IMR-90 (cell line): ENCODE measurements at regions not wholly inside any gene's neighbourhood (a gene's known extent, or its start where the extent isn't known, plus 50 kb on each side); places are given as distances from the start of the nearest gene placed in this dataset.
A peak's percentile ranks its signal among the peaks of the same experiment; 100 is the strongest.

Source experiments
- ATAC-seq: fragments of 200-7000 bp; cut with Tn5 transposase; 2 replicates; pipeline ENCODE4 v1.9.1; 2020; ENCODE audit warnings: low read depth, mild to moderate bottlenecking, moderate library complexity
- BruUV-seq: library from RNA; stranded (reverse); fragments of 400-500 nt; replicated peaks from 2 replicates; lab custom pipeline; 2021; lab: Mats Ljungman, UMichigan
- CTCF ChIA-PET: fragments of 300-600 bp; formaldehyde crosslinking; extraction: SDS; loops from one replicate; lab custom pipeline; 2021; ENCODE audit warnings: antibody characterized with exemption; lab: Yijun Ruan, JAX
- POLR2A ChIA-PET: fragments of 300-600 bp; sonication (Branson Sonifier 250); formaldehyde crosslinking; loops from one replicate; lab custom pipeline; 2022; ENCODE audit warnings: antibody characterized with exemption; ENCODE audit not compliant: unreplicated experiment; lab: Charles Lee
- DNase-seq: peaks from one replicate; pipeline ENCODE4 v3.0.0; 2013
- H2AFZ ChIP-seq: replicated peaks from 2 replicates; pipeline ENCODE3; 2013; ENCODE audit warnings: low read length, mild to moderate bottlenecking; ENCODE audit not compliant: poor library complexity
- H2AK5ac ChIP-seq: 2 replicates; pipeline ENCODE4 v1.6.1; 2013; ENCODE audit warnings: low read depth, low read length, inconsistent platforms
- H2AK9ac ChIP-seq: replicated peaks from 2 replicates; pipeline ENCODE3; 2013; ENCODE audit warnings: mild to moderate bottlenecking, low read depth, low read length, moderate library complexity; ENCODE audit not compliant: poor library complexity
- H2BK120ac ChIP-seq: 2 replicates; pipeline ENCODE4 v1.6.1; 2013; ENCODE audit warnings: low read depth, low read length, inconsistent platforms
- H2BK15ac ChIP-seq: 3 replicates; pipeline ENCODE4 v1.6.1; 2013; ENCODE audit warnings: low read depth, low read length, inconsistent platforms
- H2BK20ac ChIP-seq: 2 replicates; pipeline ENCODE4 v1.6.1; 2013; ENCODE audit warnings: low read depth, mild to moderate bottlenecking, inconsistent platforms, low read length, moderate library complexity
- H2BK5ac ChIP-seq: 2 replicates; pipeline ENCODE4 v1.6.1; 2013; ENCODE audit warnings: mild to moderate bottlenecking, low read depth, low read length, inconsistent platforms; ENCODE audit not compliant: poor library complexity, severe bottlenecking
- H3K14ac ChIP-seq: replicated peaks from 2 replicates; pipeline ENCODE4 v1.6.1; 2013; ENCODE audit warnings: low read depth, low read length, inconsistent platforms
- H3K18ac ChIP-seq: 2 replicates; pipeline ENCODE4 v1.6.1; 2013; ENCODE audit warnings: low read depth, low read length, control low read depth
- H3K23ac ChIP-seq: 2 replicates; pipeline ENCODE4 v1.6.1; 2013; ENCODE audit warnings: low read depth, low read length, inconsistent platforms
- H3K27ac ChIP-seq: 2 replicates; pipeline ENCODE4 v1.5.1; 2013; ENCODE audit warnings: mild to moderate bottlenecking, control low read depth, low read length; ENCODE audit not compliant: insufficient read depth
- H3K27me3 ChIP-seq: 2 replicates; pipeline ENCODE4 v1.6.1; 2013; ENCODE audit warnings: low read length; ENCODE audit not compliant: control insufficient read depth, insufficient read depth
- H3K36me3 ChIP-seq: 2 replicates; pipeline ENCODE4 v1.6.1; 2013; ENCODE audit warnings: low read length, mixed read lengths; ENCODE audit not compliant: control insufficient read depth, insufficient read depth
- H3K4ac ChIP-seq: 2 replicates; pipeline ENCODE4 v1.6.1; 2013; ENCODE audit warnings: low read depth, low read length, inconsistent platforms
- H3K4me1 ChIP-seq: 2 replicates; pipeline ENCODE4 v1.6.1; 2013; ENCODE audit warnings: low read length, mixed read lengths; ENCODE audit not compliant: control insufficient read depth, insufficient read depth
- H3K4me2 ChIP-seq: 2 replicates; pipeline ENCODE4 v1.6.1; 2013; ENCODE audit warnings: low read depth, mild to moderate bottlenecking, control low read depth, low read length, moderate library complexity
- H3K4me3 ChIP-seq: 2 replicates; pipeline ENCODE4 v1.5.1; 2013; ENCODE audit warnings: low read depth, mild to moderate bottlenecking, control low read depth, low read length, moderate library complexity; ENCODE audit not compliant: insufficient read depth
- H3K56ac ChIP-seq: 2 replicates; pipeline ENCODE4 v1.6.1; 2013; ENCODE audit warnings: low read length, inconsistent platforms; ENCODE audit not compliant: insufficient read depth; ENCODE audit errors: extremely low read depth
- H3K79me1 ChIP-seq, 2 experiments: 2 replicates each; pipeline ENCODE4 v1.6.1; 2013; ENCODE audit warnings: low read length in 2 of 2, inconsistent platforms in 1 of 2, low read depth in 1 of 2
- H3K9ac ChIP-seq: 2 replicates; pipeline ENCODE4 v1.6.1; 2013; ENCODE audit warnings: low read depth, low read length, control low read depth
- H3K9me1 ChIP-seq: 2 replicates; pipeline ENCODE4 v1.6.1; 2013; ENCODE audit warnings: low read length, inconsistent platforms; ENCODE audit not compliant: insufficient read depth
- H3K9me3 ChIP-seq: 2 replicates; pipeline ENCODE4 v1.6.1; 2013; ENCODE audit warnings: low read length; ENCODE audit not compliant: control insufficient read depth, insufficient read depth
- H4K20me1 ChIP-seq: 2 replicates; pipeline ENCODE4 v1.6.1; 2013; ENCODE audit warnings: low read length, inconsistent platforms; ENCODE audit not compliant: insufficient read depth
- H4K5ac ChIP-seq: 2 replicates; pipeline ENCODE4 v1.6.1; 2013; ENCODE audit warnings: mild to moderate bottlenecking, low read depth, low read length, control low read depth
- H4K8ac ChIP-seq, 2 experiments: 2 replicates each; pipeline ENCODE4 v1.6.1; 2013; ENCODE audit warnings: low read depth in 2 of 2, low read length in 2 of 2, control low read depth in 1 of 2, inconsistent platforms in 1 of 2
- H4K91ac ChIP-seq: 2 replicates; pipeline ENCODE4 v1.6.1; 2013; ENCODE audit warnings: low read depth, low read length, inconsistent platforms; ENCODE audit not compliant: insufficient read depth
- CEBPB ChIP-seq: IDR thresholded peaks from 2 replicates; pipeline ENCODE4 v1.6.1; 2012; ENCODE audit warnings: low read depth, low read length, improper control_type of control experiment
- RAD21 ChIP-seq: IDR thresholded peaks from 2 replicates; pipeline ENCODE4 v1.6.1; 2012; ENCODE audit warnings: low read length, improper control_type of control experiment
- RFX5 ChIP-seq: IDR thresholded peaks from 2 replicates; pipeline ENCODE4 v1.8.0; 2012; ENCODE audit warnings: low read depth, mild to moderate bottlenecking, low read length, moderate library complexity
- WGBS, 2 experiments: methylation state at CpG; one replicate each; pipeline versions ENCODE4 v1.1.5 to v1.1.7; 2013; ENCODE audit warnings: missing lambda C conversion rate in 2 of 2; ENCODE audit not compliant: insufficient read length in 1 of 2; ENCODE audit errors: extremely low coverage in 2 of 2; 5-methylcytosine and 5-hydroxymethylcytosine counted together
- dilution Hi-C: fragments of 300-500 bp; cut with HindIII; formaldehyde crosslinking; loops from one replicate; pipeline ENCODE4 v1.14.3; 2018; ENCODE audit warnings: low sequenced_read_pairs; ENCODE audit not compliant: unreplicated experiment
- in situ Hi-C: fragments of 300-500 bp; cut with MboI; formaldehyde crosslinking; loops from 3 replicates; pipeline ENCODE4 v1.14.3; 2019; ENCODE audit warnings: low sequenced_read_pairs, inconsistent platforms, mixed read lengths
- intact Hi-C: fragments of 100-400 bp; cut with micrococcal nuclease; formaldehyde crosslinking; loops from 2 replicates; pipeline ENCODE4 v1.10.0; 2022
- TF ChIP-seq, protein P1 (sequence below): conservative IDR thresholded peaks from 2 replicates; pipeline ENCODE4 v1.5.1; 2012; ENCODE audit warnings: mild to moderate bottlenecking, low read depth, low read length, improper control_type of control experiment

GRCh38 chr6:80639181-80639629 is 532.7 kb downstream of the BCKDHB start:
- H4K91ac ChIP-seq, result peak overlapping the region; percentile 50
- H2BK20ac ChIP-seq, result peak overlapping the region; percentile 74
- H3K56ac ChIP-seq, result 0 out of 2 replicates have a peak overlapping the region, but pooled peaks have one; percentile 2
- no peaks in the 10 kb centered on the region for H3K9me3 ChIP-seq
- H3K4me1 ChIP-seq, result peaks cover 9% of the 10 kb centered on the region; the same call in 1 of the 2 replicates
- H3K23ac ChIP-seq, result peak overlapping the region; percentile 59; the same call in 1 of the 2 replicates
- no peak overlapping the region for H2AK9ac ChIP-seq
- ChIA-PET CTCF (no interaction called here), POLR2A (interaction anchor here (0.6 kb wide), 1 partner anchor 13 kb away, joined by 3 read pairs; no protein-coding TSS in a partner anchor)
- no peaks in the 10 kb centered on the region for H3K36me3 ChIP-seq
- dilution Hi-C loops, result no loop called here
- peak overlapping the region; percentile 37 to 86 for H4K8ac ChIP-seq
- H2BK5ac ChIP-seq, result peak overlapping the region; percentile 85
- peak overlapping the region; percentile 73 for H3K4ac ChIP-seq
- peak overlapping the region; percentile 41; the same call in 1 of the 2 replicates for H3K14ac ChIP-seq
- H2BK15ac ChIP-seq, result peak overlapping the region; percentile 67; the same call in 1 of the 3 replicates
- in situ Hi-C loops, result no loop called here
- H4K5ac ChIP-seq, result peak overlapping the region; percentile 53; the same call in 1 of the 2 replicates
- WGBS, 2 experiments, result no CpG with 5 or more reads among the region's 2 CpGs
- peak overlapping the region; percentile 52; the same call in 1 of the 2 replicates for H2AK5ac ChIP-seq
- H4K20me1 ChIP-seq, result no peaks in the 10 kb centered on the region
- H3K9me1 ChIP-seq, result peaks cover 2% of the 10 kb centered on the region; the same call in 1 of the 2 replicates
- H2BK120ac ChIP-seq, result peak overlapping the region; percentile 94
- peak overlapping the region; percentile 8; the same call in 1 of the 2 replicates for H3K4me2 ChIP-seq
- no peaks in the 10 kb centered on the region for H3K27me3 ChIP-seq
- no peak overlapping the region for H3K4me3 ChIP-seq
- H3K18ac ChIP-seq, result peak overlapping the region; percentile 84; the same call in 1 of the 2 replicates
- H3K9ac ChIP-seq, result no peak overlapping the region; the same call in 1 of the 2 replicates
- H2AFZ ChIP-seq, result peak overlapping the region; percentile 9
- ATAC-seq, result peak; percentile 7; the same call in 1 of the 2 replicates
- intact Hi-C loops, result no loop called here
- no peaks in the 10 kb centered on the region for H3K79me1 ChIP-seq
- TF ChIP-seq, protein P1, sequence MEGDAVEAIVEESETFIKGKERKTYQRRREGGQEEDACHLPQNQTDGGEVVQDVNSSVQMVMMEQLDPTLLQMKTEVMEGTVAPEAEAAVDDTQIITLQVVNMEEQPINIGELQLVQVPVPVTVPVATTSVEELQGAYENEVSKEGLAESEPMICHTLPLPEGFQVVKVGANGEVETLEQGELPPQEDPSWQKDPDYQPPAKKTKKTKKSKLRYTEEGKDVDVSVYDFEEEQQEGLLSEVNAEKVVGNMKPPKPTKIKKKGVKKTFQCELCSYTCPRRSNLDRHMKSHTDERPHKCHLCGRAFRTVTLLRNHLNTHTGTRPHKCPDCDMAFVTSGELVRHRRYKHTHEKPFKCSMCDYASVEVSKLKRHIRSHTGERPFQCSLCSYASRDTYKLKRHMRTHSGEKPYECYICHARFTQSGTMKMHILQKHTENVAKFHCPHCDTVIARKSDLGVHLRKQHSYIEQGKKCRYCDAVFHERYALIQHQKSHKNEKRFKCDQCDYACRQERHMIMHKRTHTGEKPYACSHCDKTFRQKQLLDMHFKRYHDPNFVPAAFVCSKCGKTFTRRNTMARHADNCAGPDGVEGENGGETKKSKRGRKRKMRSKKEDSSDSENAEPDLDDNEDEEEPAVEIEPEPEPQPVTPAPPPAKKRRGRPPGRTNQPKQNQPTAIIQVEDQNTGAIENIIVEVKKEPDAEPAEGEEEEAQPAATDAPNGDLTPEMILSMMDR, result no peak
- TF ChIP-seq RAD21 (0 out of 2 replicates have a peak, but pooled peaks have one; percentile 5), CEBPB (peak; percentile 60), RFX5 (no peak)
- DNase-seq, result peak; percentile 69
- no TSS peak for BruUV-seq
- H3K27ac ChIP-seq, result peak overlapping the region; percentile 45
